IPS DF 4.7 (cell line): ENCODE measurements at regions not wholly inside any gene's neighbourhood (a gene's known extent, or its start where the extent isn't known, plus 50 kb on each side); places are given as distances from the start of the nearest gene placed in this dataset.

ENCODE experiments used
- DNase-seq: peaks from one replicate; pipeline ENCODE4 v3.0.0-alpha.2; 2013; ENCODE audit warnings: low spot score; ENCODE audit errors: extremely low read depth

- no peak for DNase-seq
Measured at GRCh38 chr1:116322752-116323405, 50.2 kb upstream of the ATP1A1 start.
